Natural killer cell treated with Interleukin-12 subunit alpha and Interleukin-12 subunit beta and Interleukin-15 and Interleukin-18, amount 100 ng/mL, for 72 hours (primary cell): ENCODE measurements at regions not wholly inside any gene's neighbourhood (a gene's known extent, or its start where the extent isn't known, plus 50 kb on each side); places are given as distances from the start of the nearest gene placed in this dataset.
"Not testable (repeated sequence)": the region's sequence is repeated elsewhere in the genome, so short reads cannot be mapped to it uniquely, and the experiment has no call there.

ENCODE experiments used
- ATAC-seq, 2 donors: fragments of 150-1000 bp; cut with Tn5 transposase in 1 of 2; sonication (Bioruptor Pico), chemical (Tn5 transposase) in 1 of 2; 2 replicates each; pipeline ENCODE4 v1.10.0; 2021
- DNase-seq: peaks from one replicate; pipeline ENCODE4 v3.0.0; 2022; ENCODE audit warnings: low spot score
- H3K27ac Mint-ChIP-seq, 2 donors: 1 replicate in 1 of 2; 2 replicates in 1 of 2; pipeline ENCODE4 v1.8.0; 2022; ENCODE audit warnings: mixed read lengths in 2 of 2, mild to moderate bottlenecking in 1 of 2, moderate library complexity in 1 of 2
- H3K27me3 Mint-ChIP-seq, 2 donors: 1 replicate in 1 of 2; 2 replicates in 1 of 2; pipeline ENCODE4 v1.8.0; 2022; ENCODE audit warnings: mixed read lengths in 2 of 2
- H3K36me3 Mint-ChIP-seq: one replicate; pipeline ENCODE4 v1.8.0; 2022; ENCODE audit warnings: mixed read lengths
- H3K4me1 Mint-ChIP-seq, 2 donors: 1 replicate in 1 of 2; 2 replicates in 1 of 2; pipeline ENCODE4 v1.8.0; 2022; ENCODE audit warnings: low read depth in 2 of 2, mixed read lengths in 2 of 2, mild to moderate bottlenecking in 1 of 2
- H3K4me3 Mint-ChIP-seq: one replicate; pipeline ENCODE4 v1.8.0; 2022; ENCODE audit warnings: mixed read lengths
- H3K9me3 Mint-ChIP-seq: 2 replicates; pipeline ENCODE4 v1.8.0; 2022; ENCODE audit warnings: mixed read lengths

- Mint-ChIP-seq H3K9me3 (peaks cover 5% of the 10 kb centered on the region), H3K36me3 (no peaks in the 10 kb centered on the region), H3K4me3 (no peak overlapping the region), H3K27me3 (peaks cover 0 to 2% of the 10 kb centered on the region in 2 donors), H3K4me1 (no peaks in the 10 kb centered on the region), H3K27ac (no peak overlapping the region)
- DNase-seq (no peak), ATAC-seq (no peak)
Measured at GRCh38 chr17:13825526-13826040, 223.9 kb upstream of the HS3ST3A1 start.

DNA sequence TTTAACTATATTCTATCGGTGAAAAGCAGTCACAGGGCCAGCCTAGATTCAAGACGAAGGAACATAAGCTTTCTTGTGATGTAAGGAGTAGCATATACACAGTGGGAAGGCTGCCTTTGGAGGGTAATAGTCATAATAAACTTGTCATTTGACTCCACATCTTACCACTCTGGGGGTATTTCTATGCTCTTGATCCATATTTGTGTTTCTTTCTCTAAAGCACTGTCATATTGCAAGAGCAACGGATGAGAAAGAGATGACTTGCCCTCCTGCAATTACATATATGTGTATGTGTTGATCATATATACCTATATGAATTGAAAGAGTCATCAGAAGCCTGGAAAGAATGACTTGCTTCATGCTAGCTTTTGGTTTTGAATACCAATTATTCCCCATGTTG lies 225.4 kb upstream of the HS3ST3A1 start:
- Mint-ChIP-seq H3K27me3 (peaks cover 1 to 2% of the 10 kb centered on the region in 2 donors), H3K27ac (no peak overlapping the region), H3K9me3 (no peaks in the 10 kb centered on the region), H3K4me1 (no peaks in the 10 kb centered on the region), H3K36me3 (no peaks in the 10 kb centered on the region), H3K4me3 (no peak overlapping the region)
- peak in 1 of 2 donors; percentile 88 for ATAC-seq
- no peak for DNase-seq

DNA sequence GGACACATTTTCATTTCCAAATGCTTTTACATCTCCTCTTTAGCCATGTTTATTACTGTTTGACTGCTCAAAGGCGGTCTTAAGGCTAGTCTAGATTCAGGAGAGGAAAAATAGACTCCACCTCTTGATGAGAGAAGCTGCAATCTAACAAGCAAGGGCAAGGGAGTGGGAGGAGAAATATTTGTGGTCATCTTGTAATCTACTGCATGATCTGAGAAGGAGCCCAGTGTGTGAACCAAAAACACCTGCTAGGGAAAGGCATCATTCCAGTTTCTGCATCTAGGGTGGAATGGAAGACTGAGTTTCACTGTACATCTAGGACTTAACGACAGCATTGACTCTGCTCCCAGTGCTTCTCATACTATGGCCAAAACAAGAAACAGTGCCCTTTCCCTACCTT lies 232.2 kb upstream of the HS3ST3A1 start:
- Mint-ChIP-seq H3K9me3 (no peaks in the 10 kb centered on the region), H3K27me3 (peaks cover 0 to 7% of the 10 kb centered on the region in 2 donors), H3K36me3 (no peaks in the 10 kb centered on the region), H3K4me1 (no peaks in the 10 kb centered on the region), H3K27ac (no peak overlapping the region), H3K4me3 (no peak overlapping the region)
- ATAC-seq (no peak), DNase-seq (no peak)

DNA sequence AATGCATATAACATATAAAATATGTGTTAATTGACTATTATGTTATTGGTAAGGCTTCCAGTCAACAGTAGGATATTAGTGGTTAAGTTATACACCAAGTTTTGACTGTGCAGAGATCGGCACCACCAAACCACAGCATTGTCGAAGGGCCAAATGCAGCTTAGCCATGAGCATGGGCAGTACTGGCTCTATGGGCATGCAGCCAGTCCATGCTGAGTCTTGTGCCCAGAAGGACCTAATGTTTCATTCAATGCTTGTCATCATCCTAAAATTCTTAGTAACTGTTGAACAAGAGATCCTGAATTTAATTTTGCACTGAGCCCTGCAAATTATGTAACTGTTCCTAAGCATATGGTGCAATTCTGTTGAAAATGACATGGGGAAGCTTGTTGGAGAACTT lies 233.4 kb upstream of the HS3ST3A1 start:
- no peak overlapping the region for H3K4me3 Mint-ChIP-seq
- no peaks in the 10 kb centered on the region for H3K36me3 Mint-ChIP-seq
- H3K27me3 Mint-ChIP-seq, result peaks cover 0 to 7% of the 10 kb centered on the region in 2 donors
- no peaks in the 10 kb centered on the region for H3K4me1 Mint-ChIP-seq
- H3K27ac Mint-ChIP-seq, result no peak overlapping the region
- no peaks in the 10 kb centered on the region for H3K9me3 Mint-ChIP-seq
- no peak for ATAC-seq
- DNase-seq, result no peak

- peaks cover 0 to 2% of the 10 kb centered on the region in 2 donors for H3K27me3 Mint-ChIP-seq
- no peaks in the 10 kb centered on the region for H3K9me3 Mint-ChIP-seq
- H3K4me1 Mint-ChIP-seq, result no peaks in the 10 kb centered on the region
- no peak overlapping the region for H3K27ac Mint-ChIP-seq
- no peak overlapping the region for H3K4me3 Mint-ChIP-seq
- H3K36me3 Mint-ChIP-seq, result no peaks in the 10 kb centered on the region
- no peak for ATAC-seq
- no peak for DNase-seq
Measured at GRCh38 chr17:13837417-13837816, 231.9 kb upstream of the COX10 start.

DNA sequence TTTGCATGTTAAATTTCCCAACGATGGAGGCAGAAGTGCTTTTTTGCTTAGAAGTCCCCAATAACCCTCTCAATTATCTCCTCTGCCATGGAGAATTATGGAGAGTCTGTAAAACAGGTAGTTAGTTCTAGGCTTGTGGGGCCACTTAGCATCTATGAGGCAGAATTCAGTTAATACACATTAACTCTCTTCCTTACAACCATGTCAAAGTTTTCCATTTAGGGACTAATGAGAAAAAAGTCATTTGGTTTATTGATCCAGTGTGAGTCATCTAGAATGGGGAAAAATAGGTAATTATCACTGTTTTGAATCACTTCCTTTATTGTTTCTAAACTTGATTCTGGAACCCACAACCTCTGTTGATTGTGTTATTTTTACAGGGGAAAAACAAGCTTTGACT lies 229.1 kb upstream of the COX10 start:
- peaks cover 0 to 8% of the 10 kb centered on the region in 2 donors for H3K27me3 Mint-ChIP-seq
- no peaks in the 10 kb centered on the region for H3K36me3 Mint-ChIP-seq
- no peak overlapping the region for H3K27ac Mint-ChIP-seq
- H3K4me3 Mint-ChIP-seq, result no peak overlapping the region
- H3K4me1 Mint-ChIP-seq, result no peaks in the 10 kb centered on the region
- no peak for ATAC-seq
- DNase-seq, result no peak
- no peaks in the 10 kb centered on the region for H3K9me3 Mint-ChIP-seq

DNA sequence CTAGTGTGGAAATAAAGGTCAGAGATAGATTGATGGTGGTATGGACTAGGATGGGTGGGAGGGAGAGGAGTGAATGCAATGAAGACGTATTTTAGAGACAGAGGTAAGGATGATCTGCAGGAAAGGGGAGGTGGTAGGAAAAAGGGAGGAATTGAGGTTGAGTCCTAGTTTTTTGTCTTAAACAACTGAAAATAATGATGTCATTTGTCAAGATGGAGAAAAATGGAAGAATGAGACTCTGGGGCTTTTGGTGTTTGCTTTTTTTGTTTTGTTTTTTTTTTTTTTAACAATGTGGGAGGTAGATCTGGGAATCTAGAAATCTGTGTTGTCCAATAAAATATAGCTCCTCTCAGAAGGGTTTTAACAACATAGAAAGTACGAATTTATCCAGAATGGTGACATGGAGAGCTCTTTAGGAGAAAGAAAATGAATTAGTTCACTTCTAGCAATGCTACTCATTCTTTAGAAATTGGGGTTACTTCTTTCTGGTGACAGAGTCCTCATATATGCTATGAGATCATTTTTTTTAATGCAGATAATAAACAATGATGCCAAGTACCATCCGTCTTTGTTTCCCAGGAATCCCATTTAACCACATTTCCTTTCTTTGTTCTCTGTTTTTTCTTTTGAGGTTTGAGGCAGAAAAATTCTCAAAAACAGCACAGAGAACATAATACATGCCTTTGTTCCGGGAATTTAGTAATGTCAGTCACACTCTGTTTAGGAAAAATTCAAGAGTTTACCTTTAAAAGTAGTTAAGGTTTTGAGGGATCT lies 225.3 kb upstream of the COX10 start:
- no peak for ATAC-seq
- Mint-ChIP-seq H3K9me3 (no peaks in the 10 kb centered on the region), H3K4me3 (no peak overlapping the region)

GRCh38 chr17:13851889-13852288 lies 217.4 kb upstream of the COX10 start:
- H3K27ac Mint-ChIP-seq, result no peak overlapping the region
- H3K4me3 Mint-ChIP-seq, result no peak overlapping the region
- H3K9me3 Mint-ChIP-seq, result peaks cover 4% of the 10 kb centered on the region
- peaks cover 2 to 6% of the 10 kb centered on the region in 2 donors for H3K27me3 Mint-ChIP-seq
- H3K36me3 Mint-ChIP-seq, result peaks cover 7% of the 10 kb centered on the region
- ATAC-seq (no peak), DNase-seq (no peak)
- H3K4me1 Mint-ChIP-seq, result no peaks in the 10 kb centered on the region

More for the DNA sequence above, 225.3 kb upstream of the COX10 start:
- DNase-seq, result no peak
- Mint-ChIP-seq H3K36me3 (no peaks in the 10 kb centered on the region), H3K27me3 (peaks cover 0 to 8% of the 10 kb centered on the region in 2 donors), H3K27ac (no peak overlapping the region), H3K4me1 (no peaks in the 10 kb centered on the region)

DNA sequence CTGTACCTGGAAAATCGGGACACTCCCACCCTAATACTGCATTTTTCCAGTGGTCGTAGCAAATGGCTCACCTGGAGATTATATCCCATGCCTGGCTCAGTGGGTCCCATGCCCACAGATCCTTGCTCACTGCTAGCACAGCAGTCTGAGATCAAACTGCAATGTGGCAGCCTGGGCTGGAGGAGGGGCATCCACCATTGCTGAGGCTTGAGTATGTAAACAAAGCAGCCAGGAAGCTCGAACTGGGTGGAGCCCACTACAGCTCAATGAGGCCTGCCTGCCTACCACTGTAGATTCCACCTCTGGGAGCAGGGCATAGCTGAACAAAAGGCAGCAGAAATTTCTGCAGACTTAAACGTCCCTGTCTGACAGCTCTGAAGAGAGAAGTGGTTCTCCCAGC lies 213.6 kb upstream of the COX10 start:
- peaks cover 2 to 17% of the 10 kb centered on the region in 2 donors for H3K27me3 Mint-ChIP-seq
- not testable (repeated sequence) for ATAC-seq, H3K4me1 Mint-ChIP-seq, H3K4me3 Mint-ChIP-seq, H3K27ac Mint-ChIP-seq, DNase-seq, H3K9me3 Mint-ChIP-seq
- peaks cover 22% of the 10 kb centered on the region for H3K36me3 Mint-ChIP-seq

DNA sequence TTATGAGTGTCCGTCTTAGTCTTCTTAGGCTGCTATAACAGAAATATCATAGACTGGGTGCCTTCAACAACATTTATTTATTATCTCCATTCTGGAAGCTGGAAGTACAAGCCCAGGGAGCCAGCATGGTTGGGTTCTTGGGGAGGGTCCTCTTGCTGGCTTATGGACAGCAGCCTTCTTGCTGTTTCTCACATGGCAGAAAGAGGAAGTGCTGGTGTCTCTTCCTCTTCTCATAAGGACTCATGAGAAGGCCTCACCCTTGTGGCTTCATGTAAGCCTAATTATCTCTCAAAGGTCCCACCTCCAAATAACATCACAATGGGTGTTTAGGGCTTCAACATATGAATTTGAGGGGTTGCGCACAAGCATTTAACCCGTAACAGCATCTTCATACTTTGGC lies 207.0 kb upstream of the COX10 start:
- no peaks in the 10 kb centered on the region for H3K4me1 Mint-ChIP-seq
- no peak overlapping the region for H3K4me3 Mint-ChIP-seq
- no peak for DNase-seq
- ATAC-seq, result no peak
- H3K27me3 Mint-ChIP-seq, result peaks cover 4 to 9% of the 10 kb centered on the region in 2 donors
- H3K36me3 Mint-ChIP-seq, result peaks cover 16% of the 10 kb centered on the region
- no peak overlapping the region for H3K27ac Mint-ChIP-seq
- peaks cover 8% of the 10 kb centered on the region for H3K9me3 Mint-ChIP-seq

- DNase-seq (no peak), ATAC-seq (no peak)
- Mint-ChIP-seq H3K4me1 (no peaks in the 10 kb centered on the region), H3K36me3 (peaks cover 11% of the 10 kb centered on the region), H3K9me3 (peaks cover 3% of the 10 kb centered on the region), H3K4me3 (no peak overlapping the region), H3K27me3 (peaks cover 6 to 9% of the 10 kb centered on the region in 2 donors), H3K27ac (no peak overlapping the region)
Measured at GRCh38 chr17:13863436-13863835, 205.9 kb upstream of the COX10 start.

DNA sequence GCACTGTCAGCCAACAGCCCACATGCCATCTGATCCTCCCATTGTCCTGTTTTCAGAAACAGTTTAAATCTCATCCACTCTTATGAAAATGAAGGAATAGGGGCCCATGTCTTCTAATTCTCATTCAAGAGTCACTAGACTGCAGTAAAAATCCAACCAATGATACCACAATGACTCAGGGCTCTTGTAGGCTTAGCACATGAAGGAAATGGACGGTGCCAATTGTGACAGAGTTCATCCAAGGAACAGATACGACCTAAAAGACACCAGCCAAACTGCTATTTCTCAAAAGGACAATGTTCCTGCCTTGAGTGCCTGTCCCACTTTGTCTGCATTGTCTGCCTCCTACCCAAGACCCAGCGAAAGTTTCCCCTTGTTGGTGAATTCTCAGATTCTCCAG lies 204.8 kb upstream of the COX10 start:
- DNase-seq (no peak), ATAC-seq (no peak)
- peaks cover 5 to 7% of the 10 kb centered on the region in 2 donors for H3K27me3 Mint-ChIP-seq
- peaks cover 2% of the 10 kb centered on the region for H3K9me3 Mint-ChIP-seq
- H3K27ac Mint-ChIP-seq, result no peak overlapping the region
- H3K36me3 Mint-ChIP-seq, result peaks cover 4% of the 10 kb centered on the region
- no peaks in the 10 kb centered on the region for H3K4me1 Mint-ChIP-seq
- no peak overlapping the region for H3K4me3 Mint-ChIP-seq

DNA sequence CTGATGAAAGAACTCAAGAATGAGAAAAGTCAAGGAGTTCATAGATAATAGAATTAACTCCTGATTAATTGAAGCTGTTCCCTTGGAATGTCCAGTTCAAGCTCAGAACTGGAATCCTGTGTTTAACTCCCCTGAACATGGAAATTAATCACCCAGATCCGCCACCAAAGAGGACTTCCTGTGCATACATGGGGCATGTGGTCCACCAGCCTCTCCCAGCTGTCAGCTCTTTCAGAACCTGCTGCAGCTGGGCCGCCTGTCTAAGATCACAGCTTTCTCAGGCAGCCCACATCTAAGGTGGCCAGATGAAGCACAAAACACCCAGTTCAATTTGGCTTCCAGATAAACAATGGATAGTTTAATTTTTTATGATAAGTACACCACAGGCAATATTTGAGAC lies 203.7 kb upstream of the COX10 start:
- DNase-seq (no peak), ATAC-seq (no peak)
- H3K27ac Mint-ChIP-seq, result no peak overlapping the region
- peaks cover 4% of the 10 kb centered on the region for H3K36me3 Mint-ChIP-seq
- no peaks in the 10 kb centered on the region for H3K4me1 Mint-ChIP-seq
- peaks cover 2% of the 10 kb centered on the region for H3K9me3 Mint-ChIP-seq
- no peak overlapping the region for H3K4me3 Mint-ChIP-seq
- H3K27me3 Mint-ChIP-seq, result peaks cover 5 to 7% of the 10 kb centered on the region in 2 donors

- H3K9me3 Mint-ChIP-seq, result no peaks in the 10 kb centered on the region
- no peaks in the 10 kb centered on the region for H3K4me1 Mint-ChIP-seq
- DNase-seq (no peak), ATAC-seq (no peak)
- H3K4me3 Mint-ChIP-seq, result no peak overlapping the region
- H3K36me3 Mint-ChIP-seq, result no peaks in the 10 kb centered on the region
- H3K27ac Mint-ChIP-seq, result no peak overlapping the region
- H3K27me3 Mint-ChIP-seq, result peaks cover 5 to 7% of the 10 kb centered on the region in 2 donors
Measured at GRCh38 chr17:13869331-13869940, 199.9 kb upstream of the COX10 start.
